Keratinocyte (primary cell): ENCODE measurements at regions not wholly inside any gene's neighbourhood (a gene's known extent, or its start where the extent isn't known, plus 50 kb on each side); places are given as distances from the start of the nearest gene placed in this dataset.

ENCODE experiments used
- DNase-seq: peaks from one replicate; pipeline ENCODE4 v3.0.0-alpha.2; 2011; ENCODE audit warnings: low read depth, missing footprints, low spot score
- FAIRE-seq: peaks from 2 replicates; lab custom pipeline; 2011; peaks lifted over from hg19 to GRCh38; lab: Jason Lieb, UNC
- H2AFZ ChIP-seq: 2 replicates; pipeline ENCODE4 v1.6.0; 2012; ENCODE audit warnings: low read length, control low read depth, inconsistent platforms; ENCODE audit not compliant: control insufficient read depth
- H3K27ac ChIP-seq: 2 replicates; pipeline ENCODE4 v1.5.1; 2011; ENCODE audit warnings: low read length; ENCODE audit not compliant: control insufficient read depth, insufficient read depth
- H3K27me3 ChIP-seq: 3 replicates; pipeline ENCODE4 v1.6.0; 2011; ENCODE audit warnings: low read length; ENCODE audit not compliant: control insufficient read depth, insufficient read depth; ENCODE audit errors: extremely low read depth
- H3K36me3 ChIP-seq, 2 experiments: 2 replicates in 1 of 2; 3 replicates in 1 of 2; pipeline ENCODE4 v1.5.1; 2011; ENCODE audit warnings: low read length in 2 of 2, mild to moderate bottlenecking in 1 of 2; ENCODE audit not compliant: control insufficient read depth in 2 of 2, insufficient read depth in 2 of 2; ENCODE audit errors: extremely low read depth in 1 of 2
- H3K4me1 ChIP-seq: 3 replicates; pipeline ENCODE4 v1.5.1; 2011; ENCODE audit warnings: low read length; ENCODE audit not compliant: control insufficient read depth, insufficient read depth; ENCODE audit errors: extremely low read depth
- H3K4me2 ChIP-seq: 3 replicates; pipeline ENCODE4 v1.6.0; 2011; ENCODE audit warnings: low read depth, low read length; ENCODE audit not compliant: control insufficient read depth, insufficient read depth; ENCODE audit errors: extremely low read depth
- H3K4me3 ChIP-seq, 3 experiments: fragments of 200-600 bp in 1 of 3; sonication (generic) in 1 of 3; 2 replicates in 2 of 3; 3 replicates in 1 of 3; pipeline ENCODE4 v1.5.1; 2011 to 2016; ENCODE audit warnings: low read length in 3 of 3, mild to moderate bottlenecking in 3 of 3, control low read depth in 2 of 3, inconsistent platforms in 1 of 3, low read depth in 1 of 3, mixed read lengths in 1 of 3, mixed run types in 1 of 3, moderate library complexity in 1 of 3; ENCODE audit not compliant: control insufficient read depth in 2 of 3, insufficient read depth in 2 of 3; ENCODE audit errors: extremely low read depth in 1 of 3
- H3K79me2 ChIP-seq: 2 replicates; pipeline ENCODE4 v1.6.0; 2012; ENCODE audit warnings: low read length; ENCODE audit not compliant: control insufficient read depth, insufficient read depth
- H3K9ac ChIP-seq: 3 replicates; pipeline ENCODE4 v1.6.0; 2011; ENCODE audit warnings: low read length; ENCODE audit not compliant: control insufficient read depth, insufficient read depth; ENCODE audit errors: extremely low read depth
- H3K9me1 ChIP-seq: 3 replicates; pipeline ENCODE4 v1.6.0; 2011; ENCODE audit warnings: low read length; ENCODE audit not compliant: control insufficient read depth, insufficient read depth; ENCODE audit errors: extremely low read depth
- H3K9me3 ChIP-seq: 2 replicates; pipeline ENCODE4 v1.5.1; 2012; ENCODE audit warnings: low read depth, low read length; ENCODE audit not compliant: control insufficient read depth
- H4K20me1 ChIP-seq: 3 replicates; pipeline ENCODE4 v1.6.0; 2011; ENCODE audit warnings: low read length; ENCODE audit not compliant: control insufficient read depth, insufficient read depth; ENCODE audit errors: extremely low read depth
- CTCF ChIP-seq, 3 experiments: IDR thresholded peaks in 1 of 3; conservative IDR thresholded peaks in 1 of 3; optimal IDR thresholded peaks in 1 of 3; 2 replicates in 2 of 3; 3 replicates in 1 of 3; pipeline versions ENCODE3 to v1.5.1; 2011; ENCODE audit warnings: low read length in 3 of 3, mild to moderate bottlenecking in 3 of 3, moderate library complexity in 2 of 3, control low read depth in 1 of 3, inconsistent platforms in 1 of 3; ENCODE audit not compliant: insufficient read depth in 2 of 3; ENCODE audit errors: extremely low read depth in 1 of 3
- EZH2 ChIP-seq: IDR thresholded peaks from one replicate; pipeline ENCODE4 v1.6.1; 2012; ENCODE audit warnings: inconsistent platforms, mild to moderate bottlenecking, low read length, moderate library complexity
- dilution Hi-C: fragments of 300-500 bp; cut with MboI; formaldehyde crosslinking; loops from one replicate; pipeline ENCODE4 v1.7.0; 2020; ENCODE audit warnings: low sequenced_read_pairs; ENCODE audit not compliant: extremely low pct_ligation_motif_present

DNA sequence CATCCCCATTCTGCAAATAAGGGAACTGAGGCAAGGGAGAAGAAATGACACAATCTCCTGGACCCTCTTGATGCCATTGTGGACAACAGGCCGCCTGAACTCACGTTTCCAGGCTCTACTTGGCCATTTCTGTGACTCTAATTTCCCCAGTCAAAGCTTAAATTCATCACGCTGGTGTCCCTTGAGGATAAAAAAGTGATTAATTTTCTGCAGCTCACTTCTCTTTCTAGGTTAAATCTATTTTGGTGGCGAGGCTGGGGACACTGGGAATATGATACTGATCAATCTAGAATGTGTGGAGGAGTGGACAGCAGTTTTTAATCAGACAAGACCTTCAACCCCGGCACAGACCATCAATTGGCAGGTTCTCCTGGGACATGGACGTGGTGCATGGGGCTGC, 168.2 kb upstream of the SULF2 start:
- Histone ChIP-seq H3K9me1 (no peaks in the 10 kb centered on the region), H3K9me3 (no peaks in the 10 kb centered on the region), H3K9ac (no peak overlapping the region), H3K4me3 (no peak overlapping the region), H2AFZ (no peak overlapping the region), H3K4me2 (no peak overlapping the region), H4K20me1 (no peaks in the 10 kb centered on the region), H3K79me2 (no peaks in the 10 kb centered on the region), H3K4me1 (peaks cover 19% of the 10 kb centered on the region), H3K27me3 (no peaks in the 10 kb centered on the region), H3K36me3 (no peaks in the 10 kb centered on the region), H3K27ac (no peak overlapping the region)
- FAIRE-seq (no peak), DNase-seq (no peak)
- TF ChIP-seq CTCF (optimal IDR thresholded peaks at IDR 0.05 in 1 of 3, IDR thresholded peaks at IDR 0.05 in 1 of 3, conservative IDR thresholded peaks at IDR 0.05 in 1 of 3; ENCODE audit: extremely low read depth in 1 of 3, insufficient read depth in 2 of 3, low read length in 3 of 3) (no peak), EZH2 (no peak)
- dilution Hi-C loops: no loop called here

DNA sequence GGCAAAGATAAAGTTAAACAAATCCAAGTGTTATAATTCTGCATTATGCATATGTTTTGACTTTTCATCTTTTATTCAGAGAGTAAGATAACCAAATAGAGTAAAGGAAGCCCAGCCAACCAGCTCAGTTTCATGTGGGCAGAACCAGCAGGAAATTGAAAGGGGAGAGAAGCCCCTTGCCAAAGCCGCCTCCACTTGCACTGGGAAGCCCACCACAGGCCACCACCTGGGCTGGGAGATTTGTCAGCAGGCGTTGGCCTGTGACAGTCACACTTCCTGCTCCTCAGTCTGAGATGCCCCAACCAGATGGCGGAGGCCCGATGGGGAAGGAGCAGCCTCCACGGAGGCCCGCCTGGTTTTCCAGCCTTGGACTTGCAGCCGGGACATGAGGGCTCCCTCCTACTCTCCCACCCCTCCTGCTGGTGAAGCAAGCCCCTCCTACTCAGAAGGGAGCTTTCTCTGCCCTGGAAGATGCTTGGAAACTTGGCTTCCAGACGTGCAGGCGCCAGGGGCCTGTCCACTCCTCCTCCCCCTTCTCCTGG, 166.8 kb upstream of the SULF2 start:
- no peak overlapping the region for H3K4me3 ChIP-seq
- H3K9me3 ChIP-seq: no peaks in the 10 kb centered on the region
- H4K20me1 ChIP-seq: no peaks in the 10 kb centered on the region
- H3K4me2 ChIP-seq: no peak overlapping the region
- H3K4me1 ChIP-seq: peaks cover 19% of the 10 kb centered on the region
- no peaks in the 10 kb centered on the region for H3K9me1 ChIP-seq
- dilution Hi-C loops: no loop called here
- no peaks in the 10 kb centered on the region for H3K79me2 ChIP-seq
- DNase-seq (no peak), FAIRE-seq (no peak)
- no peaks in the 10 kb centered on the region for H3K36me3 ChIP-seq
- H3K9ac ChIP-seq: no peak overlapping the region
- no peak for TF ChIP-seq CTCF (optimal IDR thresholded peaks at IDR 0.05 in 1 of 3, IDR thresholded peaks at IDR 0.05 in 1 of 3, conservative IDR thresholded peaks at IDR 0.05 in 1 of 3; ENCODE audit: extremely low read depth in 1 of 3, insufficient read depth in 2 of 3, low read length in 3 of 3)
- TF ChIP-seq EZH2: no peak
- no peak overlapping the region for H3K27ac ChIP-seq
- H2AFZ ChIP-seq: no peak overlapping the region
- H3K27me3 ChIP-seq: no peaks in the 10 kb centered on the region
